Neural cell (in vitro differentiated cells): ENCODE measurements at regions not wholly inside any gene's neighbourhood (a gene's known extent, or its start where the extent isn't known, plus 50 kb on each side); places are given as distances from the start of the nearest gene placed in this dataset.

ENCODE experiments used
- H2AFZ ChIP-seq: fragments of 200-600, 300-800 bp; sonication (generic), shearing (Covaris generic); 2 replicates; pipeline ENCODE4 v1.6.0; 2014; ENCODE audit warnings: low read depth, mild to moderate bottlenecking, antibody characterized with exemption, low read length, moderate library complexity
- H3F3A ChIP-seq: fragments of 200-600 bp; shearing (Covaris generic); 2 replicates; pipeline ENCODE4 v1.6.1; 2016; ENCODE audit warnings: mild to moderate bottlenecking, moderate library complexity, mixed read lengths, antibody characterized with exemption, low read length; ENCODE audit not compliant: insufficient read depth, poor library complexity, severe bottlenecking
- H3K27ac ChIP-seq: fragments of 200-600, 300-800 bp; sonication (generic), shearing (Covaris generic); 2 replicates; pipeline ENCODE4 v1.5.1; 2014; ENCODE audit warnings: mild to moderate bottlenecking, low read length, moderate library complexity
- H3K27me3 ChIP-seq: fragments of 300-800, 200-600 bp; sonication (generic), shearing (Covaris generic); 2 replicates; pipeline ENCODE4 v1.6.0; 2014; ENCODE audit warnings: mild to moderate bottlenecking, low read depth, low read length, moderate library complexity; ENCODE audit not compliant: insufficient read depth
- H3K36me3 ChIP-seq: fragments of 300-800, 200-600 bp; sonication (generic), shearing (Covaris generic); 2 replicates; pipeline ENCODE4 v1.5.1; 2014; ENCODE audit warnings: mild to moderate bottlenecking, antibody characterized with exemption, low read length, moderate library complexity; ENCODE audit not compliant: insufficient read depth
- H3K4me2 ChIP-seq: fragments of 300-800, 200-600 bp; sonication (generic), shearing (Covaris generic); 2 replicates; pipeline ENCODE4 v1.6.0; 2014; ENCODE audit warnings: mild to moderate bottlenecking, low read length
- H3K4me3 ChIP-seq: fragments of 300-800, 200-600 bp; sonication (generic), shearing (Covaris generic); 2 replicates; pipeline ENCODE4 v1.5.1; 2014; ENCODE audit warnings: mild to moderate bottlenecking, low read length, moderate library complexity
- H3K79me2 ChIP-seq: fragments of 200-600 bp; shearing (Covaris generic); replicated peaks from 2 replicates; pipeline ENCODE4 v1.6.0; 2014; ENCODE audit warnings: mild to moderate bottlenecking, low read length, moderate library complexity; ENCODE audit not compliant: insufficient read depth
- H3K9ac ChIP-seq: fragments of 300-800, 200-600 bp; sonication (generic), shearing (Covaris generic); 2 replicates; pipeline ENCODE4 v1.6.1; 2016; ENCODE audit warnings: mild to moderate bottlenecking, low read length, mixed read lengths
- H3K9me2 ChIP-seq: fragments of 200-600 bp; shearing (Covaris generic); 2 replicates; pipeline ENCODE4 v1.6.1; 2016; ENCODE audit warnings: mild to moderate bottlenecking, low read length, mixed read lengths; ENCODE audit not compliant: insufficient read depth
- H3K9me3 ChIP-seq: fragments of 200-600, 300-800 bp; sonication (generic), shearing (Covaris generic); 2 replicates; pipeline ENCODE4 v1.6.1; 2016; ENCODE audit warnings: mild to moderate bottlenecking, mixed run types, low read length, moderate library complexity, mixed read lengths
- H4K20me1 ChIP-seq: fragments of 200-600 bp; shearing (Covaris generic); 2 replicates; pipeline ENCODE4 v1.6.1; 2016; ENCODE audit warnings: mild to moderate bottlenecking, mixed run types; ENCODE audit not compliant: insufficient read depth
- CTCF ChIP-seq: fragments of 450-650 bp; IDR thresholded peaks from 2 replicates; pipeline ENCODE4 v1.5.1; 2014; ENCODE audit warnings: antibody characterized with exemption, mild to moderate bottlenecking, moderate library complexity; ENCODE audit not compliant: poor library complexity, severe bottlenecking
- EP300 ChIP-seq: fragments of 450-650 bp; conservative IDR thresholded peaks from 2 replicates; pipeline ENCODE4 v1.6.1; 2014; ENCODE audit warnings: antibody characterized with exemption, mild to moderate bottlenecking, moderate library complexity; ENCODE audit not compliant: poor library complexity, severe bottlenecking
- EZH2 ChIP-seq: fragments of 200-600, 300-800 bp; shearing (Covaris generic), sonication (generic); IDR thresholded peaks from 2 replicates; pipeline ENCODE4 v1.6.1; 2014; ENCODE audit warnings: antibody characterized with exemption, low read length, borderline replicate concordance, mild to moderate bottlenecking; ENCODE audit not compliant: insufficient read depth, poor library complexity, severe bottlenecking
- MXI1 ChIP-seq: fragments of 450-650 bp; conservative IDR thresholded peaks from 2 replicates; pipeline ENCODE4 v1.6.1; 2014; ENCODE audit warnings: antibody characterized with exemption, mild to moderate bottlenecking; ENCODE audit not compliant: poor library complexity, severe bottlenecking
- POLR2AphosphoS5 ChIP-seq: IDR thresholded peaks from 2 replicates; pipeline ENCODE4 v1.6.1; 2012
- RAD21 ChIP-seq: fragments of 450-650 bp; conservative IDR thresholded peaks from 2 replicates; pipeline ENCODE4 v1.6.1; 2014; ENCODE audit warnings: antibody characterized with exemption, mild to moderate bottlenecking, moderate library complexity
- SMC3 ChIP-seq: fragments of 450-650 bp; conservative IDR thresholded peaks from 2 replicates; pipeline ENCODE4 v1.6.1; 2014; ENCODE audit warnings: antibody characterized with exemption, mild to moderate bottlenecking, moderate library complexity; ENCODE audit not compliant: poor library complexity
- TAF1 ChIP-seq: IDR thresholded peaks from 2 replicates; pipeline ENCODE4 v1.6.1; 2012; ENCODE audit warnings: low read depth
- TF ChIP-seq, protein P1 (sequence below): IDR thresholded peaks from 2 replicates; pipeline ENCODE4 v1.6.1; 2012; ENCODE audit warnings: borderline replicate concordance

- Histone ChIP-seq H3K79me2 (no peaks in the 10 kb centered on the region), H3F3A (no peaks in the 10 kb centered on the region), H2AFZ (no peak overlapping the region), H3K4me3 (no peak overlapping the region), H3K27me3 (no peaks in the 10 kb centered on the region), H3K36me3 (no peaks in the 10 kb centered on the region), H3K9me2 (no peaks in the 10 kb centered on the region), H3K9me3 (no peaks in the 10 kb centered on the region), H3K9ac (no peak overlapping the region), H3K27ac (no peak overlapping the region), H4K20me1 (no peaks in the 10 kb centered on the region), H3K4me2 (no peak overlapping the region)
- TF ChIP-seq MXI1 (no peak), POLR2AphosphoS5 (no peak), EZH2 (no peak), EP300 (no peak)
- TF ChIP-seq, protein P1, sequence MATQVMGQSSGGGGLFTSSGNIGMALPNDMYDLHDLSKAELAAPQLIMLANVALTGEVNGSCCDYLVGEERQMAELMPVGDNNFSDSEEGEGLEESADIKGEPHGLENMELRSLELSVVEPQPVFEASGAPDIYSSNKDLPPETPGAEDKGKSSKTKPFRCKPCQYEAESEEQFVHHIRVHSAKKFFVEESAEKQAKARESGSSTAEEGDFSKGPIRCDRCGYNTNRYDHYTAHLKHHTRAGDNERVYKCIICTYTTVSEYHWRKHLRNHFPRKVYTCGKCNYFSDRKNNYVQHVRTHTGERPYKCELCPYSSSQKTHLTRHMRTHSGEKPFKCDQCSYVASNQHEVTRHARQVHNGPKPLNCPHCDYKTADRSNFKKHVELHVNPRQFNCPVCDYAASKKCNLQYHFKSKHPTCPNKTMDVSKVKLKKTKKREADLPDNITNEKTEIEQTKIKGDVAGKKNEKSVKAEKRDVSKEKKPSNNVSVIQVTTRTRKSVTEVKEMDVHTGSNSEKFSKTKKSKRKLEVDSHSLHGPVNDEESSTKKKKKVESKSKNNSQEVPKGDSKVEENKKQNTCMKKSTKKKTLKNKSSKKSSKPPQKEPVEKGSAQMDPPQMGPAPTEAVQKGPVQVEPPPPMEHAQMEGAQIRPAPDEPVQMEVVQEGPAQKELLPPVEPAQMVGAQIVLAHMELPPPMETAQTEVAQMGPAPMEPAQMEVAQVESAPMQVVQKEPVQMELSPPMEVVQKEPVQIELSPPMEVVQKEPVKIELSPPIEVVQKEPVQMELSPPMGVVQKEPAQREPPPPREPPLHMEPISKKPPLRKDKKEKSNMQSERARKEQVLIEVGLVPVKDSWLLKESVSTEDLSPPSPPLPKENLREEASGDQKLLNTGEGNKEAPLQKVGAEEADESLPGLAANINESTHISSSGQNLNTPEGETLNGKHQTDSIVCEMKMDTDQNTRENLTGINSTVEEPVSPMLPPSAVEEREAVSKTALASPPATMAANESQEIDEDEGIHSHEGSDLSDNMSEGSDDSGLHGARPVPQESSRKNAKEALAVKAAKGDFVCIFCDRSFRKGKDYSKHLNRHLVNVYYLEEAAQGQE: no peak
These were observed 384.6 kb downstream of the PPP3CA start for GRCh38 chr4:100962698-100963097.

GRCh38 chr4:100960232-100960631 is 387.1 kb downstream of the PPP3CA start:
- TF ChIP-seq CTCF (no peak), EP300 (no peak), SMC3 (no peak), TAF1 (no peak), RAD21 (no peak), POLR2AphosphoS5 (no peak), MXI1 (no peak), EZH2 (no peak)
- TF ChIP-seq, protein P1: no peak
- peak overlapping the region; percentile 51 for H3K27ac ChIP-seq
- H3K79me2 ChIP-seq: no peaks in the 10 kb centered on the region
- no peaks in the 10 kb centered on the region for H3K9me2 ChIP-seq
- no peak overlapping the region for H2AFZ ChIP-seq
- no peaks in the 10 kb centered on the region for H3K9me3 ChIP-seq
- H3K4me3 ChIP-seq: no peak overlapping the region
- H3K9ac ChIP-seq: no peak overlapping the region
- H3K27me3 ChIP-seq: no peaks in the 10 kb centered on the region
- no peaks in the 10 kb centered on the region for H3K36me3 ChIP-seq
- no peaks in the 10 kb centered on the region for H4K20me1 ChIP-seq
- H3K4me2 ChIP-seq: no peak overlapping the region
- no peaks in the 10 kb centered on the region for H3F3A ChIP-seq
